ENCODE measurements at regions not wholly inside any gene's neighbourhood (a gene's known extent, or its start where the extent isn't known, plus 50 kb on each side); places are given as distances from the start of the nearest gene placed in this dataset.
"Not testable (repeated sequence)": the region's sequence is repeated elsewhere in the genome, so short reads cannot be mapped to it uniquely, and the experiment has no call there.

- Histone ChIP-seq H3K4me1 (ENCODE audit: insufficient read depth, low read length) (peaks cover 31% of the 10 kb centered on the region), H2AFZ (ENCODE audit: low read depth, low read length) (no peak overlapping the region), H3K4me2 (ENCODE audit: low read length) (peak overlapping the region; percentile 76), H3K4me3 (ENCODE audit: insufficient read depth, low read depth, low read length) (peak overlapping the region; percentile 2), H3K9me3 (ENCODE audit: insufficient read depth, low read depth, low read length) (no peaks in the 10 kb centered on the region), H3K27ac (ENCODE audit: low read depth, low read length) (peak overlapping the region; percentile 69), H4K20me1 (ENCODE audit: insufficient read depth, low read length) (no peaks in the 10 kb centered on the region), H3K27me3 (ENCODE audit: insufficient read depth, low read length) (no peaks in the 10 kb centered on the region), H3K36me3 (ENCODE audit: insufficient read depth, low read length) (no peaks in the 10 kb centered on the region), H3K79me2 (ENCODE audit: insufficient read depth, low read length) (no peaks in the 10 kb centered on the region), H3K9ac (ENCODE audit: low read length) (peak overlapping the region; percentile 20)
- Mint-ChIP-seq H3K27me3 (ENCODE audit: low read depth, unreplicated experiment) (no peaks in the 10 kb centered on the region), H3K27ac (ENCODE audit: unreplicated experiment) (no peak overlapping the region), H3K9me3 (ENCODE audit: unreplicated experiment) (no peaks in the 10 kb centered on the region), H3K4me1 (ENCODE audit: low read depth, unreplicated experiment) (peaks cover 22% of the 10 kb centered on the region), H3K36me3 (ENCODE audit: low read depth, unreplicated experiment) (no peaks in the 10 kb centered on the region), H3K4me3 (ENCODE audit: unreplicated experiment) (no peak overlapping the region)
- DNase-seq (ENCODE audit: low read depth) (peak; percentile 87), FAIRE-seq (peak; percentile 90)
- TF ChIP-seq EZH2 (IDR thresholded peaks at IDR 0.05; ENCODE audit: insufficient read depth, low read length) (no peak), CTCF (IDR thresholded peaks at IDR 0.05; ENCODE audit: insufficient read depth, low read depth, low read length) (no peak)
These were observed 185.8 kb downstream of the HS3ST3A1 start for GRCh38 chr17:13415871-13416416.

DNA sequence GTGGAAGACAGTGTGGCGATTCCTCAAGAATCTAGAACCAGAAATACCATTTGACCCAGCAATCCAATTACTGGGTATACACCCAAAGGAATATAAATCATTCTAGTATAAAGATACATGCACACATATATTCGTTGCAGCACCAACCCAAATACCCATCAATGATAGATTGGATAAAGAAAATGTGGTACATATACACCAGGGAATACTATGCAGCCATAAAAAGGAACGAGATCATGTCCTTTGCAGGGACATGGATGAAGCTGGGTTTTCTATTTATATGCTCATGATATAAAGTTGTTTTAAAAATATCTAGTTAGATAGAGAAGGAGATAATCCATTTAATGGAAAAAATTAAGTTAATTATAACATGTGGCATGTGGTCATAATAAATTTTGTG is 186.5 kb downstream of the HS3ST3A1 start:
- H3K9me3 Mint-ChIP-seq (ENCODE audit: unreplicated experiment); H3K4me3 Mint-ChIP-seq (ENCODE audit: unreplicated experiment); H3K36me3 Mint-ChIP-seq (ENCODE audit: low read depth, unreplicated experiment); H3K79me2 ChIP-seq (ENCODE audit: insufficient read depth, low read length); H3K9ac ChIP-seq (ENCODE audit: low read length); FAIRE-seq; DNase-seq (ENCODE audit: low read depth); H3K9me3 ChIP-seq (ENCODE audit: insufficient read depth, low read depth, low read length); H3K4me3 ChIP-seq (ENCODE audit: insufficient read depth, low read depth, low read length); H2AFZ ChIP-seq (ENCODE audit: low read depth, low read length); H4K20me1 ChIP-seq (ENCODE audit: insufficient read depth, low read length); H3K27me3 Mint-ChIP-seq (ENCODE audit: low read depth, unreplicated experiment); H3K27me3 ChIP-seq (ENCODE audit: insufficient read depth, low read length); H3K27ac Mint-ChIP-seq (ENCODE audit: unreplicated experiment); H3K36me3 ChIP-seq (ENCODE audit: insufficient read depth, low read length): not testable (repeated sequence)
- Histone ChIP-seq H3K4me1 (ENCODE audit: insufficient read depth, low read length) (peaks cover 26% of the 10 kb centered on the region), H3K4me2 (ENCODE audit: low read length) (peak overlapping the region; percentile 76), H3K27ac (ENCODE audit: low read depth, low read length) (peak overlapping the region; percentile 69)
- H3K4me1 Mint-ChIP-seq (ENCODE audit: low read depth, unreplicated experiment) = peaks cover 22% of the 10 kb centered on the region

GRCh38 chr17:13413001-13413400 is 188.7 kb downstream of the HS3ST3A1 start:
- Histone ChIP-seq H3K9me3 (ENCODE audit: insufficient read depth, low read depth, low read length) (no peaks in the 10 kb centered on the region), H3K9ac (ENCODE audit: low read length) (no peak overlapping the region), H3K4me1 (ENCODE audit: insufficient read depth, low read length) (peaks cover 25% of the 10 kb centered on the region), H3K27ac (ENCODE audit: low read depth, low read length) (no peak overlapping the region), H3K79me2 (ENCODE audit: insufficient read depth, low read length) (no peaks in the 10 kb centered on the region), H3K27me3 (ENCODE audit: insufficient read depth, low read length) (no peaks in the 10 kb centered on the region), H3K4me3 (ENCODE audit: insufficient read depth, low read depth, low read length) (no peak overlapping the region), H3K36me3 (ENCODE audit: insufficient read depth, low read length) (no peaks in the 10 kb centered on the region), H3K4me2 (ENCODE audit: low read length) (peak overlapping the region; percentile 30), H2AFZ (ENCODE audit: low read depth, low read length) (no peak overlapping the region), H4K20me1 (ENCODE audit: insufficient read depth, low read length) (no peaks in the 10 kb centered on the region)
- no peaks in the 10 kb centered on the region for H3K9me3 Mint-ChIP-seq (ENCODE audit: unreplicated experiment)
- H3K36me3 Mint-ChIP-seq (ENCODE audit: low read depth, unreplicated experiment) = no peaks in the 10 kb centered on the region
- no peak overlapping the region for H3K27ac Mint-ChIP-seq (ENCODE audit: unreplicated experiment)
- H3K4me3 Mint-ChIP-seq (ENCODE audit: unreplicated experiment) = no peak overlapping the region
- no peak for TF ChIP-seq EZH2 (IDR thresholded peaks at IDR 0.05; ENCODE audit: insufficient read depth, low read length)
- TF ChIP-seq CTCF (IDR thresholded peaks at IDR 0.05; ENCODE audit: insufficient read depth, low read depth, low read length) = no peak
- FAIRE-seq = peak; percentile 45
- H3K27me3 Mint-ChIP-seq (ENCODE audit: low read depth, unreplicated experiment) = no peaks in the 10 kb centered on the region
- peaks cover 29% of the 10 kb centered on the region for H3K4me1 Mint-ChIP-seq (ENCODE audit: low read depth, unreplicated experiment)
- DNase-seq (ENCODE audit: low read depth) = peak; percentile 53

Data from astrocyte (in vitro differentiated cells and primary cell).